GM21717 (cell line): ENCODE measurements at regions not wholly inside any gene's neighbourhood (a gene's known extent, or its start where the extent isn't known, plus 50 kb on each side); places are given as distances from the start of the nearest gene placed in this dataset.
"Not testable (repeated sequence)": the region's sequence is repeated elsewhere in the genome, so short reads cannot be mapped to it uniquely, and the experiment has no call there.

Experiments
- ATAC-seq: cut with Tn5 transposase; IDR thresholded peaks from one replicate; pipeline ENCODE4 v1.9.1; 2021; ENCODE audit warnings: mild to moderate bottlenecking, moderate library complexity; ENCODE audit not compliant: unreplicated experiment

DNA sequence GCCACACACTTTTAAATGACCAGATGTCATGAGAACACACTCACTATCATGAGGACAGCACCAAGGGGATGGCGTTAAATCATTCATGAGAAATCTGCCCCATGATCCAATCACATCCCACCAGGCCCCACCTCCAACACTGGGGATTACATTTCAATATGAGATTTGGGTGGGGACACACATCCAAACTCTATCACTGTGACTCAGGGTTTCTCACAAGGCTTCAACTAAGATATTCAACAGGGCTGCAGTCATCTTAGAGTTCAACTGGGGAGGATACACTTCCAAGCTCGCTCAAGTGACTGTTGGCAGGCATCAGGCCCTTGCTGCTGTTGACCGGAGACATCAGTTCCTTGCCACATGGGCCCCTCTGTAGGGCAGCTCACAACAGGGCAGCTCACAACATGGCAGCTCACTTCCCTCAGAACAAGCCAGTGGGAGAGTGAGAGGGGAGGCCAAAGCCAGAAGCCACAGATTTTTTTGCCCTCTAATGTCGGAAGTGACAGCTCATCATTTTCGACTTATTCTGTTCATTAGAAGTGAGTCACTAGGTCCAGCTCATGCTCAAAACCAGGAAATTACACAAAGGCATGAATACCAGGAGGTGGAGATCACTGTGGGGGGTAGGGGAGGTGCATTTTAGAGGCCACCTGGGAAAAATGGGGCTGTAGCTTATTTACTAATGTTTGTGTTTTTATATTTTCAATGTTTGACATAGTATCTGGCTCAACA, 50.8 kb upstream of the PTHLH start:
- ATAC-seq: no peak

- ATAC-seq: no peak
Observed at GRCh38 chr12:28024231-28024995, 51.9 kb upstream of the PTHLH start.

GRCh38 chr12:28025821-28026505, 53.4 kb upstream of the PTHLH start:
- no peak for ATAC-seq

- no peak for ATAC-seq
Observed at GRCh38 chr12:28026701-28027100, 54.2 kb upstream of the PTHLH start.

GRCh38 chr12:28027328-28027727, 54.8 kb upstream of the PTHLH start:
- ATAC-seq: no peak

DNA sequence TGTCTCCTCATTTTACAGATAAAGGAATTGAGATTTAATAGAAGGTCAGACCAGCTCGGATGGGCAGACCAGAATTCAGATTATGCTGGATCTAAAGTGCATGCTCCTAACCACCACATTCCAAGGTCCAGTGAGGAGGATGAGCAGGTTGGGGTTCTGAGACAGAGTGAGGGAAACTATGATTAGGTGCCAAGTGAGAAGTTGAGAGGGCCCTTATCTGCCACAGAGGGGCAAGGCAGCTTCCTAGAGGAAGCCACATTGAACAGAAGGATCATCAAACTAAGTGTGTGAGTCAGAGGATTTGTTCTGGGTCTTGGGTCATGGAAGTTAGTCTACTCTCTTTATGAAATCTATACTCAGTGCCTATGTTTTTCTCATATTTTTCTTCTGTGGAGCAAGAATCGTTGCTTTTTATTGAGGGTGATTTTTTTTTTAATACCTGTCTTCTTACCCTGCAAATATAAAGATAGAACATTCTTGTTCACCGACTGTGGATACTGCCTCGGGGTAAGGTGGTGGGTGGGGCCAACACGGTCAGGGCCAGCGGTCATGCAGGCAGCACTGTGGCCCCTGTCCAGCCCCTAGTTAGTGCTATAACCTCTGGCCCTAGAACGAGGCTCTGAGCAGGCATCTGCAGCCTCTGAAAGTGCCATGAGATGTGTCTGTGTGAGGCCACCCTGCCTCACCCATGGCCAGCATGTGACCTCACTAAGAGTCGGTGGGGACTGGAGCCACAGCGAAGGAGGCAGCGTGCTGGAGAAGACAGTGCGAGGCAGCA, 55.6 kb upstream of the PTHLH start:
- ATAC-seq: no peak

- ATAC-seq: no peak
Observed at GRCh38 chr12:28032811-28033537, 60.4 kb upstream of the PTHLH start.

- ATAC-seq: no peak
Observed at GRCh38 chr12:28033538-28033915, 61.0 kb upstream of the PTHLH start.

- no peak for ATAC-seq
Observed at GRCh38 chr12:28034271-28034670, 61.7 kb upstream of the PTHLH start.

DNA sequence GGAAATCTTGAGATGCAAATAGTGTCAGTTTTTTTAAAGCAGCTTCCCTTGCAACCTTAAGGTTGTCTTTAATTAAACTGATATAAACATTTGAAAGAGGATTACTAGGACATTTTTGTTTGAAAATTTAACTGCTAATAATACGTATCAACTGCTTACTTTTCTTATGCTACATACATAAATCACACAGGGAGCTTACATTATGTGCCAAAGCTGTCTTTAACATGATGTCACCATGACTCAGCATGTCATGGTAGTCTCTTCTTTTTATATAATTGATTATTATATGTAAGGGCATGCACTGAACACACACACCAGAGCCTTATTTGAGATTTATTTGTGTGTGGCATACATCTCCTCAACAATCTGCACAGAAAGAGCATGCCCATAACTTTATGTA, 63.0 kb upstream of the PTHLH start:
- no peak for ATAC-seq

- ATAC-seq: no peak
Observed at GRCh38 chr12:28036940-28037339, 64.4 kb upstream of the PTHLH start.

DNA sequence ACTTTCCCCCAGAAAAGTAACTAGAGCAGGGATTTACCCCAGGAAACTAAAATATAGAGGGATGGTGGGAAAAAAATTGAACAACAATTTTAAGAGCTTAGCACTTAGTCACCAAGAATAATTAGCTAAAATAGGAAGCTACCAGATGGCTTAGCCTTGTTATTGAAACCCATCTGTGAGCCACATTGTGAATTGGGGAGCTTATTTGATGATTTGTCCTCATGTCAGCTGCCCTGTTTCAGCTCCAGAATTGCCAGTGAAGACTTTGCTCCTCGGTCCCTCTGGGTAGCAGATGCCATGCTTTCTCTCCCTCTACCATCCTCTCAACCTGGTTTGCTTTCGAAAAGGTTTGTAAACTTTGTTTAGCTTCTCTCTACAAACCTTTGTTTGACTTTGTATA, 67.7 kb upstream of the PTHLH start:
- ATAC-seq: no peak

DNA sequence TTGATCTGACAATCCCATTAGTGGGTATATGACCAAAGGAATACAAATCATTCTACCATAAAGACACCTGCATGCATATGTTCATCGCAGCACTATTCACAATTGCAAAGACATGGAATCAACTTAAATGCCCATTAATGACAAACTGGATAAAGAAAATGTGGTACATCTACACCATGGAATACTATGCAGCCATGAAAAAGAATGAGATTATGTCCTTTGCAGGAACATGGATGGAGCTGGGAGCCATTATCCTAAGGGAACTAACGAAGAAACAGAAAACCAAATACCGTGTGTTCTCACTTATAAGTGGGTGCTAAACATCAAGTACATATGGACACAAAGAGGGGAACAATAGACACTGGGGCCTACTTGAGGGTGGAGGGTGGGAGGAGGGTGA, 74.1 kb upstream of the PTHLH start:
- ATAC-seq: not testable (repeated sequence)

DNA sequence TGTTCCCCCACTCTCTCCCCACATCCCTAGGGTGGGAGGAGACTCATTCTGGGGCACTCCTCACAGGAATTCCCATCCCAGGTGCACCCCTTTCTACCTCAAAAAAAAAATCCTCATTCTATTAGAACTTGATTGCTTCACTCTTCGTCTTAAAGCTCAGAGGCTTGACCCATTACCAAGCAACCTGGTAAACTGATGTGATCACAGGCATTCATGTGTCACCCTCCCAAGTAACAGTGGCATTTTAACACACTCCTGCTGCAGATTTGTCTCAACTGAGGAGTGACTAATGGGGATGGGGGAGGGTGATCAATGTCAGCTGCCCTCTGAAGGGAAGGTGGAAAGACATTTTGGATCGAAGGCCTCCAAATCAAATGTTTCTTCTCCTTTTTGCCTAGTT, 78.1 kb upstream of the PTHLH start:
- no peak for ATAC-seq

DNA sequence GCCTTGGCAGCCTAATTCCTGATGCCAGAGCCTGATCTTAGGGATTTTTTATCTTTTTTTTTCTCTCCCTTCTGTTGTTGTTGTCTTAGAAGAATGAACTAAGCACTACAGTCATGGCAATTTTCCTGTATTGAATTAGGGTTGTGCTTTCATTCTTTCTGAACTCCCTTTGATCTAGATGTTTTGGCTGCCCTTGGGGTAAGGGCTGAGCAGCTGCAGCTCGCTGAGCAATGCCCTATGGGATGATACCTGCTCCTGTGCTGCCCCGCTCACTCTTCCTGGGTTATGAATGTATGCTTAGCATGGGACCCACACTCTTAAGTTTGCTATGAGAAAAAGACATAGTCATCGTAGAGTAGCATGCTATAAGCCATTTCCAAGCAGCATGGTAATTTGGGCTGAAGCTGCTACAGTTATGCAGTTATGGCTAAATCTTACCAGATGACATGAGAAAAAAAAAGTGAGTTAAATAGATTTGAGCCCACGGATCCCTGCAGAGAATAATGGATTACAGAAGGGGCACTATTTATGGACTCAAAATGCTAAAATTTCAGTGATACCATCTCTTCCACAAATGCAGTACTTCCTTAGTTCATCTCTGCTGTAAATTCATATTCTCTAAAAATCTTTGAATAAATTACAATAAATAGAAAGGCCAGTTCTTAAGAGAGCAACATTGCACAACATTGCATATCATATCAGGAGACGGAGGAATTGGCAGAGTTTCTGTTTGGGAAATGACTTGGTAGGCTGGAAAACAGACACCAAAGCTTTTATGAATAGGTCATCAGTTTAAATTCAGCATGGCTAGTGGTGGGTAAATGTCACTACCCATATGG, 79.2 kb upstream of the PTHLH start:
- ATAC-seq: no peak

GRCh38 chr12:28053564-28053963, 81.0 kb upstream of the PTHLH start:
- no peak for ATAC-seq

- no peak for ATAC-seq
Observed at GRCh38 chr12:28054583-28054982, 82.0 kb upstream of the PTHLH start.

- ATAC-seq: no peak
Observed at GRCh38 chr12:28057856-28058615, 85.5 kb upstream of the PTHLH start.

DNA sequence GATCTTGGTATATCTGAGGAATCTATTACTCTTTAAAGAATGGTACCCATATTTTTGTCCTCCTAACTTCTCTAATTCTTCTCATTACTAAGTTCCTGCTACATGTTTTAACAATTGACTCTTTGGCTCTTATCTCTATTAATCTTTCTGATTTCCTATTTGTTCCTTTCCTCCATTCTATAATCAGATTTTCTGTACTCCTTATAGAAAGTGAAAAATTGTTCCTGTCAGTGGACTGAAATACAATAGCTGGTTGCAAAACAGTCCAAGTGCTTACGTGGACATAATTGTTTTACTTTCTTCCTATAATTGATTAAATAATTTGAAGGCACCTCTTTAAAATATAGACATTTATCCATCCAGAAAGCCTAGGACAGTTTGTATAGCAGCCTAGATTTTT, 86.7 kb upstream of the PTHLH start:
- no peak for ATAC-seq
